CD14-positive monocyte (primary cell): ENCODE measurements at regions not wholly inside any gene's neighbourhood (a gene's known extent, or its start where the extent isn't known, plus 50 kb on each side); places are given as distances from the start of the nearest gene placed in this dataset.

Experiments
- DNase-seq, 3 donors: peaks; one replicate each; pipeline ENCODE4 v3.0.0-alpha.2; 2011 to 2022
- H2AFZ ChIP-seq: 2 replicates; pipeline ENCODE4 v1.6.0; 2012; ENCODE audit warnings: mild to moderate bottlenecking, low read depth, low read length, inconsistent platforms; ENCODE audit not compliant: insufficient read depth, poor library complexity, severe bottlenecking
- H3K27ac ChIP-seq, 2 donors: 1 replicate in 1 of 2; 2 replicates in 1 of 2; pipeline ENCODE4 v1.5.1; 2012 to 2013; ENCODE audit warnings: low read length in 2 of 2, control low read depth in 1 of 2, inconsistent platforms in 1 of 2, low read depth in 1 of 2, mild to moderate bottlenecking in 1 of 2
- H3K27me3 ChIP-seq, 2 donors: one replicate each; pipeline versions ENCODE4 v1.6.0 to v1.6.1; 2011 to 2013; ENCODE audit warnings: low read length in 2 of 2; ENCODE audit not compliant: control insufficient read depth in 2 of 2, insufficient read depth in 2 of 2
- H3K36me3 ChIP-seq, 2 donors: replicated peaks in 1 of 2; 1 replicate in 1 of 2; 2 replicates in 1 of 2; pipeline versions ENCODE4 v1.5.1 to v1.6.1; 2012 to 2013; ENCODE audit warnings: low read length in 2 of 2, control low read depth in 1 of 2, inconsistent platforms in 1 of 2, mild to moderate bottlenecking in 1 of 2; ENCODE audit not compliant: insufficient read depth in 2 of 2, control insufficient read depth in 1 of 2
- H3K4me1 ChIP-seq, 2 donors: 1 replicate in 1 of 2; 2 replicates in 1 of 2; pipeline versions ENCODE4 v1.5.1 to v1.6.1; 2012 to 2013; ENCODE audit warnings: low read length in 2 of 2, control low read depth in 1 of 2, inconsistent platforms in 1 of 2, mild to moderate bottlenecking in 1 of 2, moderate library complexity in 1 of 2; ENCODE audit not compliant: insufficient read depth in 2 of 2, control insufficient read depth in 1 of 2
- H3K4me2 ChIP-seq: replicated peaks from 2 replicates; pipeline ENCODE3; 2012; ENCODE audit warnings: low read length, moderate library complexity, mild to moderate bottlenecking; ENCODE audit not compliant: poor library complexity, severe bottlenecking; ENCODE audit errors: extremely low read depth
- H3K4me3 ChIP-seq, 3 experiments: fragments of 200-600 bp in 1 of 3; sonication (generic) in 1 of 3; replicated peaks in 1 of 3; 1 replicate in 2 of 3; 2 replicates in 1 of 3; pipeline ENCODE4 v1.5.1; 2011 to 2013; ENCODE audit warnings: low read length in 3 of 3, mild to moderate bottlenecking in 3 of 3, control low read depth in 2 of 3, low read depth in 2 of 3, inconsistent platforms in 1 of 3, moderate library complexity in 1 of 3
- H3K79me2 ChIP-seq: 2 replicates; pipeline ENCODE4 v1.6.0; 2012; ENCODE audit warnings: mild to moderate bottlenecking, control low read depth, inconsistent platforms, low read length, moderate library complexity; ENCODE audit not compliant: insufficient read depth
- H3K9ac ChIP-seq: 2 replicates; pipeline ENCODE4 v1.6.0; 2017; ENCODE audit warnings: low read length, mild to moderate bottlenecking; ENCODE audit not compliant: insufficient read depth, poor library complexity, severe bottlenecking
- H3K9me3 ChIP-seq, 2 donors: replicated peaks in 1 of 2; 1 replicate in 1 of 2; 2 replicates in 1 of 2; pipeline versions ENCODE4 v1.5.1 to v1.6.1; 2012 to 2013; ENCODE audit warnings: low read length in 2 of 2, control low read depth in 1 of 2; ENCODE audit not compliant: control insufficient read depth in 1 of 2, insufficient read depth in 1 of 2
- H4K20me1 ChIP-seq: 2 replicates; pipeline ENCODE4 v1.6.0; 2012; ENCODE audit warnings: mild to moderate bottlenecking, low read length, control low read depth, moderate library complexity; ENCODE audit not compliant: insufficient read depth
- H3K27ac Mint-ChIP-seq, 7 donors: one replicate each; pipeline ENCODE4 v1.8.0; 2020; ENCODE audit warnings: mild to moderate bottlenecking in 7 of 7, mixed read lengths in 7 of 7, moderate library complexity in 6 of 7, inconsistent platforms in 2 of 7
- H3K27me3 Mint-ChIP-seq, 3 donors: one replicate each; pipeline ENCODE4 v1.8.0; 2021 to 2022; ENCODE audit warnings: low read depth in 3 of 3, mild to moderate bottlenecking in 3 of 3, mixed read lengths in 3 of 3, moderate library complexity in 3 of 3, inconsistent platforms in 1 of 3
- H3K36me3 Mint-ChIP-seq, 2 donors: one replicate each; pipeline ENCODE4 v1.8.0; 2020; ENCODE audit warnings: mixed read lengths in 2 of 2, inconsistent platforms in 1 of 2, mild to moderate bottlenecking in 1 of 2
- H3K4me1 Mint-ChIP-seq: one replicate; pipeline ENCODE4 v1.8.0; 2020; ENCODE audit warnings: mild to moderate bottlenecking, mixed read lengths
- H3K4me3 Mint-ChIP-seq, 2 donors: one replicate each; pipeline ENCODE4 v1.8.0; 2020; ENCODE audit warnings: mild to moderate bottlenecking in 2 of 2, mixed read lengths in 2 of 2, moderate library complexity in 1 of 2
- H3K9me3 Mint-ChIP-seq, 7 donors: one replicate each; pipeline ENCODE4 v1.8.0; 2020 to 2022; ENCODE audit warnings: mixed read lengths in 7 of 7, mild to moderate bottlenecking in 6 of 7, moderate library complexity in 6 of 7, inconsistent platforms in 2 of 7
- CTCF ChIP-seq: fragments of 200-600 bp; IDR thresholded peaks from one replicate; pipeline ENCODE4 v1.8.0; 2022; ENCODE audit warnings: antibody characterized with exemption, mild to moderate bottlenecking
- WGBS: methylation state at CpG from one replicate; pipeline ENCODE4 v1.1.5; 2013; ENCODE audit warnings: missing lambda C conversion rate; ENCODE audit not compliant: insufficient coverage; 5-methylcytosine and 5-hydroxymethylcytosine counted together
- intact Hi-C, 2 donors: fragments of 100-400 bp; cut with micrococcal nuclease; formaldehyde crosslinking; loops; one replicate each; pipeline versions ENCODE4 v1.15.0 to v1.15.1; 2023

DNA sequence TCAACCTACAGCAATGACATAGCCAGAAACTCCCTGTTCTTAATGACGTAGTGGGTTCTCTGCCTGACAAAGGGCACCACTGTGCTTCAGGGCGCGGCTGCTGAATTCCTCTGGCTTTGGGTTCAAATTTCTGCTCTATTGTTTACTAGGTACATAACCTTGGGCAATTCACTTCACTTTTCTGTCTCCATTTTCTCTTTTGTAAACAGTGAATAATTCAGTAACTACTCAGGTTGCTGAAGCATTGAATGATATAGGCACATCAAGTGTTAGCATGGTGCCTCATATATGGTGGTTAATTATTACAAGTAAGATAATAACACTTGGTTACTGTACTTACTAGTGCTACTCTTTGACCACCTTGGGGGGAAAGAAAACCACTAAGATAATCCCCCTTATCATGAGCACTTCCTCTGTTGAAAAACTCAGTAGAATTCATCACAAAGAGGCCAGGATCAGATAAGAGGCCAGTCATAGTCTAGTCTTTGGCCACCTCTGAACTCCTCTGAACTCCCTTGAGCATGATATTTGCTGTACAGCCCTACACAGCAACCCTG is 92.0 kb upstream of the AHR start:
- Mint-ChIP-seq H3K36me3 (no peaks in the 10 kb centered on the region), H3K27ac (no peak overlapping the region), H3K27me3 (no peaks in the 10 kb centered on the region), H3K4me1 (no peaks in the 10 kb centered on the region), H3K9me3 (no peaks in the 10 kb centered on the region), H3K4me3 (no peak overlapping the region)
- DNase-seq = no peak
- H3K79me2 ChIP-seq = no peaks in the 10 kb centered on the region
- H2AFZ ChIP-seq = no peak overlapping the region
- WGBS = 80% methylated on average over 1 of the region's 3 CpGs
- no peak overlapping the region for H3K4me3 ChIP-seq
- no peak overlapping the region for H3K27ac ChIP-seq
- no peaks in the 10 kb centered on the region for H3K4me1 ChIP-seq
- H3K4me2 ChIP-seq = no peak overlapping the region
- H3K9ac ChIP-seq = no peak overlapping the region
- H3K9me3 ChIP-seq = no peaks in the 10 kb centered on the region
- intact Hi-C loops = no loop called here
- no peaks in the 10 kb centered on the region for H4K20me1 ChIP-seq
- no peaks in the 10 kb centered on the region for H3K27me3 ChIP-seq
- no peaks in the 10 kb centered on the region for H3K36me3 ChIP-seq
- no peak for TF ChIP-seq CTCF

GRCh38 chr7:17207220-17207619 is 91.2 kb upstream of the AHR start:
- WGBS = no CpG with 5 or more reads among the region's 1 CpG
- Histone ChIP-seq H3K4me2 (no peak overlapping the region), H3K9ac (no peak overlapping the region), H3K4me1 (no peaks in the 10 kb centered on the region), H2AFZ (no peak overlapping the region), H3K36me3 (no peaks in the 10 kb centered on the region), H3K9me3 (no peaks in the 10 kb centered on the region), H3K4me3 (no peak overlapping the region), H3K27ac (no peak overlapping the region), H3K79me2 (no peaks in the 10 kb centered on the region), H4K20me1 (no peaks in the 10 kb centered on the region), H3K27me3 (no peaks in the 10 kb centered on the region)
- H3K9me3 Mint-ChIP-seq = no peaks in the 10 kb centered on the region
- H3K4me3 Mint-ChIP-seq = no peak overlapping the region
- DNase-seq = no peak
- H3K36me3 Mint-ChIP-seq = no peaks in the 10 kb centered on the region
- no peaks in the 10 kb centered on the region for H3K4me1 Mint-ChIP-seq
- no peak overlapping the region for H3K27ac Mint-ChIP-seq
- intact Hi-C loops = no loop called here
- TF ChIP-seq CTCF = no peak
- H3K27me3 Mint-ChIP-seq = no peaks in the 10 kb centered on the region
